ENCODE measurements at regions not wholly inside any gene's neighbourhood (a gene's known extent, or its start where the extent isn't known, plus 50 kb on each side); places are given as distances from the start of the nearest gene placed in this dataset.
"Not testable (repeated sequence)": the region's sequence is repeated elsewhere in the genome, so short reads cannot be mapped to it uniquely, and the experiment has no call there.

- TF ChIP-seq CTCF, POLR2A, EP300, POLR2AphosphoS5 (IDR thresholded peaks at IDR 0.05): not testable (repeated sequence)
Observed at GRCh38 chr4:71111133-71111532, 117.7 kb downstream of the DCK start.
